Calu3 (cell line): ENCODE measurements at regions not wholly inside any gene's neighbourhood (a gene's known extent, or its start where the extent isn't known, plus 50 kb on each side); places are given as distances from the start of the nearest gene placed in this dataset.

Experiments used
- BruUV-seq: library from RNA; stranded (reverse); fragments of 400-500 nt; replicated peaks from 2 replicates; lab custom pipeline; 2021; lab: Mats Ljungman, UMichigan
- CTCF ChIA-PET: fragments of 300-600 bp; sonication (Branson Sonifier 250); formaldehyde crosslinking; loops from one replicate; lab custom pipeline; 2022; ENCODE audit warnings: antibody characterized with exemption; lab: Charles Lee
- DNase-seq: peaks from one replicate; pipeline ENCODE4 v3.0.0; 2022
- H3K27ac Mint-ChIP-seq: one replicate; pipeline ENCODE4 v1.8.0; 2022; ENCODE audit warnings: mixed read lengths; ENCODE audit not compliant: unreplicated experiment
- H3K27me3 Mint-ChIP-seq: one replicate; pipeline ENCODE4 v1.8.0; 2022; ENCODE audit warnings: mixed read lengths; ENCODE audit not compliant: unreplicated experiment
- H3K36me3 Mint-ChIP-seq: one replicate; pipeline ENCODE4 v1.8.0; 2022; ENCODE audit warnings: mild to moderate bottlenecking, moderate library complexity, mixed read lengths; ENCODE audit not compliant: insufficient read depth, unreplicated experiment
- H3K4me1 Mint-ChIP-seq: one replicate; pipeline ENCODE4 v1.8.0; 2022; ENCODE audit warnings: mild to moderate bottlenecking, low read depth, mixed read lengths; ENCODE audit not compliant: unreplicated experiment
- H3K4me3 Mint-ChIP-seq: one replicate; pipeline ENCODE4 v1.8.0; 2022; ENCODE audit warnings: mild to moderate bottlenecking, low read depth, moderate library complexity, mixed read lengths; ENCODE audit not compliant: unreplicated experiment
- H3K9me3 Mint-ChIP-seq: one replicate; pipeline ENCODE4 v1.8.0; 2022; ENCODE audit warnings: low read depth, mixed read lengths; ENCODE audit not compliant: unreplicated experiment
- CTCF ChIP-seq: fragments of 200-600 bp; IDR thresholded peaks from one replicate; pipeline ENCODE4 v1.8.0; 2022; ENCODE audit warnings: antibody characterized with exemption; ENCODE audit not compliant: unreplicated experiment
- intact Hi-C: fragments of 100-400 bp; cut with micrococcal nuclease; formaldehyde crosslinking; loops from one replicate; pipeline ENCODE4 v1.10.0; 2022; ENCODE audit not compliant: unreplicated experiment

GRCh38 chr1:213444224-213444623 lies 393.2 kb downstream of the RPS6KC1 start:
- CTCF ChIA-PET, result no interaction called here
- no peaks in the 10 kb centered on the region for H3K9me3 Mint-ChIP-seq

GRCh38 chr1:213446496-213446895 lies 395.5 kb downstream of the RPS6KC1 start:
- H3K36me3 Mint-ChIP-seq, result peaks cover 6% of the 10 kb centered on the region
- intact Hi-C loops, result no loop called here
- no TSS peak for BruUV-seq
- peaks cover 8% of the 10 kb centered on the region for H3K4me1 Mint-ChIP-seq
- H3K4me3 Mint-ChIP-seq, result no peak overlapping the region
- no peak for TF ChIP-seq CTCF
- CTCF ChIA-PET, result no interaction called here
- no peaks in the 10 kb centered on the region for H3K9me3 Mint-ChIP-seq
- DNase-seq, result no peak
- peaks cover 78% of the 10 kb centered on the region for H3K27me3 Mint-ChIP-seq
- no peak overlapping the region for H3K27ac Mint-ChIP-seq

More at GRCh38 chr1:213444224-213444623, 393.2 kb downstream of the RPS6KC1 start:
- Mint-ChIP-seq H3K36me3 (peaks cover 6% of the 10 kb centered on the region), H3K27me3 (peaks cover 75% of the 10 kb centered on the region), H3K4me3 (no peak overlapping the region), H3K4me1 (peaks cover 8% of the 10 kb centered on the region), H3K27ac (no peak overlapping the region)
- no peak for TF ChIP-seq CTCF
- no TSS peak for BruUV-seq
- no peak for DNase-seq
- intact Hi-C loops, result no loop called here

- Mint-ChIP-seq H3K27ac (no peak overlapping the region), H3K4me3 (no peak overlapping the region)
These were observed 397.3 kb downstream of the RPS6KC1 start for GRCh38 chr1:213448360-213448759.

GRCh38 chr1:213448776-213449175 lies 397.7 kb downstream of the RPS6KC1 start:
- Mint-ChIP-seq H3K4me1 (no peaks in the 10 kb centered on the region), H3K4me3 (no peak overlapping the region), H3K27me3 (peaks cover 77% of the 10 kb centered on the region), H3K36me3 (no peaks in the 10 kb centered on the region), H3K27ac (no peak overlapping the region), H3K9me3 (no peaks in the 10 kb centered on the region)
- DNase-seq, result no peak
- TF ChIP-seq CTCF, result no peak
- CTCF ChIA-PET, result no interaction called here
- intact Hi-C loops, result no loop called here
- BruUV-seq, result no TSS peak

More at GRCh38 chr1:213448360-213448759, 397.3 kb downstream of the RPS6KC1 start:
- no peak for TF ChIP-seq CTCF
- intact Hi-C loops, result no loop called here
- Mint-ChIP-seq H3K9me3 (no peaks in the 10 kb centered on the region), H3K4me1 (peaks cover 4% of the 10 kb centered on the region), H3K27me3 (peaks cover 77% of the 10 kb centered on the region), H3K36me3 (peaks cover 3% of the 10 kb centered on the region)
- CTCF ChIA-PET, result no interaction called here
- BruUV-seq, result no TSS peak
- DNase-seq, result no peak
